ENCODE measurements at regions not wholly inside any gene's neighbourhood (a gene's known extent, or its start where the extent isn't known, plus 50 kb on each side); places are given as distances from the start of the nearest gene placed in this dataset.
A peak's percentile ranks its signal among the peaks of the same experiment; 100 is the strongest.

DNA sequence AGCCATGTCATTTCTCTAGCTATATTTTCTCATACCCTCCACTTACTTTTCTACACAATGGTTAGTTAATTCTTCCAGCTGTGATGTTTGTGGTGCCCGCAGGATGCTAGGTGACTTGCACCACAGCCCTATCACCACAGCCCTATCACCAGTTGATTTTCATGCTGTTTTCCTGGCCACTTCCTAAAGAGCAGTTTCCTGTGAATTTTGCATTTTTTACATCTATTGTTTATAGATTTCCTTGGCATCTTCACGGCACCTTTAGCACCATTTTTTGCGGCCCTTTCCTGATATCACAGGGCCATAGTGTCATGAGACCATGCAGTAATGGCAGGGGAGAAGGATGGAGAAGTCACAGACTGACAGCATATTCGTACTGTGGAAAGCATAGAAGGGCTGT, 132.9 kb upstream of the PRICKLE2 start:
- no peaks in the 10 kb centered on the region for H3K9me3 ChIP-seq (ENCODE audit: control insufficient read depth, insufficient read depth, low read length)
- no peaks in the 10 kb centered on the region for H3K27me3 ChIP-seq (ENCODE audit: control insufficient read depth, insufficient read depth, low read length)
- no peak overlapping the region for H3K27ac ChIP-seq (ENCODE audit: low read depth, low read length)
- H3K36me3 ChIP-seq (ENCODE audit: control insufficient read depth, insufficient read depth, low read length) = no peaks in the 10 kb centered on the region
- H3K4me3 ChIP-seq (ENCODE audit: low read depth, low read length) = no peak overlapping the region
- no peak overlapping the region for H3K9ac ChIP-seq (ENCODE audit: low read depth, low read length)
- peaks cover 27% of the 10 kb centered on the region for H3K4me1 ChIP-seq (ENCODE audit: control insufficient read depth, insufficient read depth, low read length)

DNA sequence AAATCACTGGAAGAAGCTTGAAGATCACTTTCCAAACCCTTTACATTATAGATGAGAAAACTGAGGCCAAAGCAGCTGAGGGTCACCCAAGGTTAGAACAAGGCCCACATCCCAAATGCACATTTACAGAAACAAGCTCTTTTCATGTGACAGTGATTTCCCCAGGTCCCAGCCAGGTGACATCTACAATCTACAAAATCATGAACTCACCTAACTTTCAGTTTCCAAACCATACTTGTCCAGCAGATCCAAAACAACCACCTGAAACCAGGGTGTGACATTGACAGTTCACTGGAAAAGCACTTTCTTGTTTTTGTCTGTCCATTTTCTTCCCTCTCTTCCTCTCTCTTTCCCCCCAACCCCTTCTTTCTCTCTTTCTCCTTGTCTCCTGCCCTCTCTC, 132.2 kb upstream of the PRICKLE2 start:
- no peak overlapping the region for H3K4me3 ChIP-seq (ENCODE audit: low read depth, low read length)
- no peaks in the 10 kb centered on the region for H3K36me3 ChIP-seq (ENCODE audit: control insufficient read depth, insufficient read depth, low read length)
- no peak overlapping the region for H3K9ac ChIP-seq (ENCODE audit: low read depth, low read length)
- no peaks in the 10 kb centered on the region for H3K27me3 ChIP-seq (ENCODE audit: control insufficient read depth, insufficient read depth, low read length)
- no peak overlapping the region for H3K27ac ChIP-seq (ENCODE audit: low read depth, low read length)
- H3K4me1 ChIP-seq (ENCODE audit: control insufficient read depth, insufficient read depth, low read length) = peaks cover 22% of the 10 kb centered on the region
- H3K9me3 ChIP-seq (ENCODE audit: control insufficient read depth, insufficient read depth, low read length) = no peaks in the 10 kb centered on the region

DNA sequence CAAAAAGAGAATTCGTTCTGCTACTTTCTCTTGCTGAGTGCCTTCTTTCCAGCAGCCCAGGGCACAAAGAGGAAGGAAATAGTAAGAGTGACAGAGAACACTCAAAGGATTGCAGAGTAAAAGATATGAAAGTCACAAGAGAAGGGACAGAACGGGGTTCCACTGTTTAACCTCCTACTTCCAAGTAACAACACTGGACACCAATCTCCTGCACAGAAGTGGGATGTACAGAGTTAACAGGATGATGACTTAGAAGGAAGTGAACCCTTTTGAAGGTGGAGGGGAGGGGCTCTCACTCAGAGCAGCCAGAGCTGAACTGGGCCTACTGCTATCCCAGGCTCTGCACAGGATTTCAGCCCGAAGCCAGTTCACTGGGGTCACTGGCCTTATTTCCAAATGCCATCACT, 130.1 kb upstream of the PRICKLE2 start:
- H3K36me3 ChIP-seq (ENCODE audit: control insufficient read depth, insufficient read depth, low read length) = no peaks in the 10 kb centered on the region
- peak overlapping the region; percentile 44 for H3K27ac ChIP-seq (ENCODE audit: low read depth, low read length)
- H3K9ac ChIP-seq (ENCODE audit: low read depth, low read length) = no peak overlapping the region
- no peak overlapping the region for H3K4me3 ChIP-seq (ENCODE audit: low read depth, low read length)
- peaks cover 22% of the 10 kb centered on the region for H3K4me1 ChIP-seq (ENCODE audit: control insufficient read depth, insufficient read depth, low read length)
- no peaks in the 10 kb centered on the region for H3K27me3 ChIP-seq (ENCODE audit: control insufficient read depth, insufficient read depth, low read length)
- no peaks in the 10 kb centered on the region for H3K9me3 ChIP-seq (ENCODE audit: control insufficient read depth, insufficient read depth, low read length)

DNA sequence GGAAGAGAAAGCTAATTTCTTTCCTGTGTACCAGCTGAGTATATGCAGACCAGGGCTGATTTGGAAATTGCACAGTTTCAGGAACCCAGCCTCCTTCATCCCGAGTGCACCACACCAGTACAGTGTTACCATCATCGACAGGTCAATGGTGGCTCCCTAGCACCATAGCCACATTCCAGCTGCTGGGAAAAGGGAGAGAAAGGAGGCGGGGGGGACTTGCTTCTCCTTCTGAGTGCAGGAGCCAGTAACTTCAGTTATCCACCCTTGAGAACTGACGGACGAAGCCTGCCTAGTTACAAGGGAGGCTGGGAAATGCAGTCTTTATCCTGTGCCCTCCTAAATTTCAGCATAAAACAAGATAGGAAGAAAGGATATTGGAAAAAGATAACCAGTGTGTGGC, 129.7 kb upstream of the PRICKLE2 start:
- Histone ChIP-seq H3K4me3 (ENCODE audit: low read depth, low read length) (no peak overlapping the region), H3K9ac (ENCODE audit: low read depth, low read length) (no peak overlapping the region), H3K9me3 (ENCODE audit: control insufficient read depth, insufficient read depth, low read length) (no peaks in the 10 kb centered on the region), H3K27ac (ENCODE audit: low read depth, low read length) (peak overlapping the region; percentile 44), H3K27me3 (ENCODE audit: control insufficient read depth, insufficient read depth, low read length) (no peaks in the 10 kb centered on the region), H3K36me3 (ENCODE audit: control insufficient read depth, insufficient read depth, low read length) (no peaks in the 10 kb centered on the region), H3K4me1 (ENCODE audit: control insufficient read depth, insufficient read depth, low read length) (peaks cover 22% of the 10 kb centered on the region)

DNA sequence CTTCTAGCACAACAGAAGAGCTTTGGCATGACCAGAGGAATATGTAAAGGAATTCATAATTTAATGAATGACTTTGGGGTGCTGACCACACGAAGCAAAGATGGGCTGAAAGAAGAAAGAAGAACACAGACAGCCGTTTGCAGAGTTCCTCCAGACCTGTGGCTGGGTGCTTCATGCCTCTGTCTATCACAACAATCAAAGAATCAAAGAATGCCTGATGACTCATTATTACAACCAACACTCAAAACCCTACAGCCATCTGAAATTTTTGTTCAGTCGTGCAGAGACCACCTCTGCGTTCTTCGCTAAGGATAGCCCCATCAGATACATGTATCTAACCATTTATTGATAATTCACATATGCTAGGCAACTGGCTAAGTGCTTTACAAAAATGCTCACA, 129.0 kb upstream of the PRICKLE2 start:
- Histone ChIP-seq H3K9me3 (ENCODE audit: control insufficient read depth, insufficient read depth, low read length) (no peaks in the 10 kb centered on the region), H3K36me3 (ENCODE audit: control insufficient read depth, insufficient read depth, low read length) (no peaks in the 10 kb centered on the region), H3K4me3 (ENCODE audit: low read depth, low read length) (no peak overlapping the region), H3K27ac (ENCODE audit: low read depth, low read length) (no peak overlapping the region), H3K9ac (ENCODE audit: low read depth, low read length) (no peak overlapping the region), H3K4me1 (ENCODE audit: control insufficient read depth, insufficient read depth, low read length) (peaks cover 20% of the 10 kb centered on the region), H3K27me3 (ENCODE audit: control insufficient read depth, insufficient read depth, low read length) (no peaks in the 10 kb centered on the region)

DNA sequence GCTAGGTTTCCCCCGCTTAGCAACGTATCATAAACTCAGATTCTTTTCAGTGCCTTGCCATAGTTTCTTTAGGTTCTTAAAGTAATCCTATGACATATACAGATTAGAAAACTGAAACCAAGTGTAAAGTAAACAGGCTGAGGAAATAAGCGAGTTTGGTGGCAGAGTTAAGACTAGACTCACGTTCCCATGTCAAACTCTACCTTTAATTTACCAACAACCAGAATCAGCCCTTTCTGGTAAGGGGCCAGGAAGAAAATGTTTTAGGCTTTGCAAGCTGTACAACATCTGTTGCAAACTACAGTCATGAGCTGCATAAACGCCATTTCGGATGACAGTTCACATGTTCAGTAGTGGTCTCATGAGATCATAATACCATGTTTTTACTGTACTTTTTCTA, 128.0 kb upstream of the PRICKLE2 start:
- Histone ChIP-seq H3K27ac (ENCODE audit: low read depth, low read length) (no peak overlapping the region), H3K4me3 (ENCODE audit: low read depth, low read length) (no peak overlapping the region), H3K27me3 (ENCODE audit: control insufficient read depth, insufficient read depth, low read length) (no peaks in the 10 kb centered on the region), H3K36me3 (ENCODE audit: control insufficient read depth, insufficient read depth, low read length) (no peaks in the 10 kb centered on the region), H3K4me1 (ENCODE audit: control insufficient read depth, insufficient read depth, low read length) (peaks cover 10% of the 10 kb centered on the region), H3K9me3 (ENCODE audit: control insufficient read depth, insufficient read depth, low read length) (no peaks in the 10 kb centered on the region), H3K9ac (ENCODE audit: low read depth, low read length) (no peak overlapping the region)

DNA sequence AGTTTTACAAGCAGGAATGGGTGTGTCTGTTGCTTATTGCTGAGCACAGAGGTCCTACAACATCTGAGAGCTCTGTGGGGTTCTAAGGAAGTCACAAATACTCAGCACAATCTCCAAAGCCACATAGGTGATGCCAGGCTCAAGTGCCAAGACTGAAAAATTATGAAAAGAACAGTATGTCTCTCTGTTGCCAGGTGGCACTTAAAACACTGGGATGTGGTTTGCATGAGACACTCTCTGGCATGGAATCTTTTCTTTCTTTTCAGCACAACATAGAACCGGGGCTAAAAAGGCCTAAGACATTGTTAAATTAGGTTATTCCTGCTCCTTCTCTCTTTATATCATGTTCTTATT, 127.3 kb upstream of the PRICKLE2 start:
- H3K27ac ChIP-seq (ENCODE audit: low read depth, low read length) = no peak overlapping the region
- H3K9me3 ChIP-seq (ENCODE audit: control insufficient read depth, insufficient read depth, low read length) = no peaks in the 10 kb centered on the region
- no peaks in the 10 kb centered on the region for H3K36me3 ChIP-seq (ENCODE audit: control insufficient read depth, insufficient read depth, low read length)
- no peak overlapping the region for H3K9ac ChIP-seq (ENCODE audit: low read depth, low read length)
- no peak overlapping the region for H3K4me3 ChIP-seq (ENCODE audit: low read depth, low read length)
- peaks cover 10% of the 10 kb centered on the region for H3K4me1 ChIP-seq (ENCODE audit: control insufficient read depth, insufficient read depth, low read length)
- H3K27me3 ChIP-seq (ENCODE audit: control insufficient read depth, insufficient read depth, low read length) = no peaks in the 10 kb centered on the region

DNA sequence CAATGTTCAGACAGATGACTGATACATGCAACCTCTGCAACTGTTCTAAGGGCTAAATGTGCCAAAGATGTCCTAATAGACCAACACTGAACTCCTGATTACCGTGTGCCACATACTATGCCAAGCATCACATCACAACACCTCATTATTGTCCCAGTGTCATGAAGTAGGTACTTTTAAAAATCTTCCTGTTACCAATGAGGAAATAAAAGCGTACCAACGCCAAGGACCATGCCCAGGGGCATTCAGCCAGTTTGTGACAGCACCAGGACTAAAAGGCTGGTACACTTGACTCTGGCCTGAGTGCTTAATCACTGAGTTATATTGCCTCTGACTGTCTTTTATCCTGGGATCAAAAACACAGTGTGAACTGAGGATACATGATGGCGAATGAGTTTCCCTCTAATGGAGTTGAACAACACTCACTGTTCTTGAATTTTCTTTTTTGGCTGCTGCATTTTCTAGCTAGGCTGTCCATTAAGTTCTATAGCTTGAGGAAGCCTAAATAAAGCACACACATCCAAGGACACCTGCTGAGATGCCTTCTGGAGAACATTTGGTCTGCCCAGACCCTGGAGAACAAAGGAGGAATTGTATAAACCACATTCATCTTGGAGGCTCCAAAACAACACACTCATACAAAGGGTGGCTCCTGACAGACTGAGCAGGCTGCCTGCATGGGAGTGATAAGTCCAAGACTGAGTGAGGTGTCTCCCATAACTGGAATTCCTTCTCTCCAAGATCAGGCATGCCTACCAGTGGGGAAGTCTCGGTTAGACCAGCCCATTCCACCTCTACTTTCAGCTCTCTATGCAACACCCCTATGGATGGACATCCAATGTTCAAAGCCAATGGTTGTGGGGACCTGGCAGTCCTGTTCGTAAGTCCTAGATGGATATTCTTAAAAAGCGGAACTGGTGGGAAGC, 126.7 kb upstream of the PRICKLE2 start:
- H3K27me3 ChIP-seq (ENCODE audit: control insufficient read depth, insufficient read depth, low read length) = no peaks in the 10 kb centered on the region
- peaks cover 10% of the 10 kb centered on the region for H3K4me1 ChIP-seq (ENCODE audit: control insufficient read depth, insufficient read depth, low read length)
- H3K36me3 ChIP-seq (ENCODE audit: control insufficient read depth, insufficient read depth, low read length) = no peaks in the 10 kb centered on the region
- no peak overlapping the region for H3K4me3 ChIP-seq (ENCODE audit: low read depth, low read length)
- no peak overlapping the region for H3K9ac ChIP-seq (ENCODE audit: low read depth, low read length)
- H3K9me3 ChIP-seq (ENCODE audit: control insufficient read depth, insufficient read depth, low read length) = no peaks in the 10 kb centered on the region
- no peak overlapping the region for H3K27ac ChIP-seq (ENCODE audit: low read depth, low read length)

DNA sequence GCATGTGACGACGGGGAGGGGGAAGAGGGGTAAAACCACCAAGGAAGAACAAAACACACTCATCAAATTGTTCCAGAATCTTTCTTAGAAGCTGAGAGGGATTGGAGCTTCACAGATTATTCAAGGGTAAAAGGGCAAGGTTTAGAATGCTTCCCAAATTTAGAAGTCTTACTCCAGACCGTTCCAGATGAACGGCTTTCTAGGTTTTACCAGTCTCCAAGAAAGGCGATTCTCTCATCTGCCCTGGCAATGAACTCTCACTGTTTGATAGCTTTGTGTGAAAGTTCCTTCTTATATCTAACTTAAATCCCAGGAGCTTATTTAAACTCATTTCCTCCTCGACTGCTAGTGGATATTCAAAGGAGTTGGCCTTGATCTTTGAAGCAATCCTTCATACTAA, 124.3 kb upstream of the PRICKLE2 start:
- Histone ChIP-seq H3K36me3 (ENCODE audit: control insufficient read depth, insufficient read depth, low read length) (no peaks in the 10 kb centered on the region), H3K27ac (ENCODE audit: low read depth, low read length) (no peak overlapping the region), H3K4me1 (ENCODE audit: control insufficient read depth, insufficient read depth, low read length) (peaks cover 12% of the 10 kb centered on the region), H3K9me3 (ENCODE audit: control insufficient read depth, insufficient read depth, low read length) (no peaks in the 10 kb centered on the region), H3K9ac (ENCODE audit: low read depth, low read length) (no peak overlapping the region), H3K4me3 (ENCODE audit: low read depth, low read length) (no peak overlapping the region), H3K27me3 (ENCODE audit: control insufficient read depth, insufficient read depth, low read length) (no peaks in the 10 kb centered on the region)

DNA sequence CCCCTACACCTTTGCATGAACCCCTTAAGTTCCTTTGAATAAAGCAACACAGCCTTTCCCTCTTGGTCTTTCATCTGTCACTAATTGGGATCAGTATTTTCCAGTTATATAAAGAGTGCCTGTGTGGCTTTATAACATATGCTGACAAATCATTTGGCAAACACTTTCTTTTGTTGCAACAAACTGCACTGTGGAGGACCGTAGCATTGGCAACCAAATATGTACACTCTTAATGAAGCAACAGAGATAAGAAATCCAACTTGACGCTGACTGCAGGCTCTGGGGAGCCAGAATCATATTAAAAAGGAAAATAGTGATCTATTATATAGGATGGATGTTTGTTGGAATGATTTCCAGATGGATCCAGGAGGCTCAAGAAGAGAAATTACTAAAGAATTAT, 120.1 kb upstream of the PRICKLE2 start:
- H3K27ac ChIP-seq (ENCODE audit: low read depth, low read length) = peak overlapping the region; percentile 95
- peaks cover 49% of the 10 kb centered on the region for H3K4me1 ChIP-seq (ENCODE audit: control insufficient read depth, insufficient read depth, low read length)
- no peaks in the 10 kb centered on the region for H3K27me3 ChIP-seq (ENCODE audit: control insufficient read depth, insufficient read depth, low read length)
- no peak overlapping the region for H3K4me3 ChIP-seq (ENCODE audit: low read depth, low read length)
- no peaks in the 10 kb centered on the region for H3K9me3 ChIP-seq (ENCODE audit: control insufficient read depth, insufficient read depth, low read length)
- H3K9ac ChIP-seq (ENCODE audit: low read depth, low read length) = no peak overlapping the region
- H3K36me3 ChIP-seq (ENCODE audit: control insufficient read depth, insufficient read depth, low read length) = no peaks in the 10 kb centered on the region

DNA sequence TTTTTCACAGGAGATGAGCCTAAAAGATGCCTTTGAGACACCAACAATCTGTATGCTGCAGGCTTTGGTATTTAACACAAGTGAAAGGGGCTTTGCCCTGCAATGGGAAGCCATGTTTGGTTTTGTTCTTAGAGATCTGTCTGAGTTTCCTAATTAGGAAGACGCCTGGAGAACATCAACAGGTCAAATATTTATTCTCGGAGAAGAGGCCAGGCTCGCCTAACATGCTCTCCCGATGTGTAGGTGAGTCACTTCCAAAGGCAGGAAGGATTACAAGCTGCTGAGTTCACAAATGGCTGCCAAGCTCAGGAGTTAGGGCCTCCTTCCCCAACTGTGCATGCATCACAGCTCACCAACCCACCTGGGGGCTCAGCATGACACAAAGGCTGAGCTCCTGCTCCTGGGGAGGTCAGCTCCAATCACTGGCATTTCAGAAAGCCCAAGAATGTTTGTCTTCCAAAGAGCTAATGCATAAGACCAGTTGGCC, 119.5 kb upstream of the PRICKLE2 start:
- Histone ChIP-seq H3K4me1 (ENCODE audit: control insufficient read depth, insufficient read depth, low read length) (peaks cover 50% of the 10 kb centered on the region), H3K27me3 (ENCODE audit: control insufficient read depth, insufficient read depth, low read length) (no peaks in the 10 kb centered on the region), H3K27ac (ENCODE audit: low read depth, low read length) (peak overlapping the region; percentile 95), H3K9ac (ENCODE audit: low read depth, low read length) (peak overlapping the region; percentile 26; the same call in 1 of the 2 replicates), H3K36me3 (ENCODE audit: control insufficient read depth, insufficient read depth, low read length) (no peaks in the 10 kb centered on the region), H3K4me3 (ENCODE audit: low read depth, low read length) (0 out of 2 replicates have a peak overlapping the region, but pooled peaks have one; percentile 6), H3K9me3 (ENCODE audit: control insufficient read depth, insufficient read depth, low read length) (no peaks in the 10 kb centered on the region)
